DND-41 (cell line): ENCODE measurements at regions not wholly inside any gene's neighbourhood (a gene's known extent, or its start where the extent isn't known, plus 50 kb on each side); places are given as distances from the start of the nearest gene placed in this dataset.

Experiments
- ATAC-seq: fragments of 200-7000 bp; cut with Tn5 transposase; 3 replicates; pipeline ENCODE4 v1.9.1; 2021; ENCODE audit warnings: low read depth; ENCODE audit not compliant: insufficient read depth
- DNase-seq: peaks from one replicate; pipeline ENCODE4 v3.0.0-alpha.2; 2020
- H2AFZ ChIP-seq: 2 replicates; pipeline ENCODE4 v1.6.0; 2012; ENCODE audit warnings: low read depth, low read length
- H3K27ac ChIP-seq: 2 replicates; pipeline ENCODE4 v1.5.1; 2012; ENCODE audit warnings: low read length, inconsistent platforms
- H3K27me3 ChIP-seq: fragments of 200-600 bp; sonication (generic); 2 replicates; pipeline ENCODE4 v1.6.0; 2012; ENCODE audit warnings: low read length, mild to moderate bottlenecking, inconsistent platforms; ENCODE audit not compliant: insufficient read depth, poor library complexity
- H3K36me3 ChIP-seq: 2 replicates; pipeline ENCODE4 v1.5.1; 2012; ENCODE audit warnings: low read length, inconsistent platforms; ENCODE audit not compliant: insufficient read depth
- H3K4me1 ChIP-seq: 2 replicates; pipeline ENCODE4 v1.5.1; 2012; ENCODE audit warnings: mild to moderate bottlenecking, low read length; ENCODE audit not compliant: insufficient read depth
- H3K4me2 ChIP-seq: 2 replicates; pipeline ENCODE4 v1.6.0; 2012; ENCODE audit warnings: mild to moderate bottlenecking, moderate library complexity, low read length, inconsistent platforms; ENCODE audit not compliant: insufficient read depth
- H3K4me3 ChIP-seq, 2 experiments: fragments of 200-600 bp in 1 of 2; shearing (Covaris generic) in 1 of 2; 2 replicates each; pipeline ENCODE4 v1.5.1; 2012 to 2016; ENCODE audit warnings: inconsistent platforms in 2 of 2, low read length in 2 of 2, mild to moderate bottlenecking in 2 of 2, low read depth in 1 of 2, moderate library complexity in 1 of 2
- H3K79me2 ChIP-seq: 2 replicates; pipeline ENCODE4 v1.6.0; 2012; ENCODE audit warnings: low read length, inconsistent platforms; ENCODE audit not compliant: insufficient read depth
- H3K9ac ChIP-seq: 2 replicates; pipeline ENCODE4 v1.6.0; 2012; ENCODE audit warnings: low read depth, mild to moderate bottlenecking, inconsistent platforms, low read length, moderate library complexity
- H3K9me3 ChIP-seq: 2 replicates; pipeline ENCODE4 v1.5.1; 2012; ENCODE audit warnings: low read length, moderate library complexity, mild to moderate bottlenecking, inconsistent platforms; ENCODE audit not compliant: insufficient read depth, severe bottlenecking
- H4K20me1 ChIP-seq: 2 replicates; pipeline ENCODE4 v1.6.0; 2012; ENCODE audit warnings: low read length; ENCODE audit not compliant: insufficient read depth
- EZH2 ChIP-seq: IDR thresholded peaks from 3 replicates; pipeline ENCODE4 v1.6.1; 2012; ENCODE audit warnings: borderline replicate concordance, low read depth, mild to moderate bottlenecking, moderate library complexity, low read length, inconsistent platforms; ENCODE audit not compliant: severe bottlenecking
- TF ChIP-seq, protein P1 (sequence below): IDR thresholded peaks from 2 replicates; pipeline ENCODE4 v1.5.1; 2012; ENCODE audit warnings: borderline replicate concordance, low read length, moderate library complexity, mild to moderate bottlenecking; ENCODE audit not compliant: poor library complexity, severe bottlenecking; ENCODE audit errors: extremely low read depth

GRCh38 chr5:133867341-133867740 lies 101.1 kb downstream of the C5orf15 start:
- DNase-seq (no peak), ATAC-seq (no peak)
- Histone ChIP-seq H3K4me2 (no peak overlapping the region), H3K4me1 (no peaks in the 10 kb centered on the region), H3K9ac (no peak overlapping the region), H3K27me3 (peaks cover 19% of the 10 kb centered on the region), H3K9me3 (no peaks in the 10 kb centered on the region), H4K20me1 (0 out of 2 replicates have a peak, but pooled peaks cover 4% of the 10 kb centered on the region), H3K36me3 (no peaks in the 10 kb centered on the region), H3K27ac (no peak overlapping the region), H3K79me2 (no peaks in the 10 kb centered on the region), H3K4me3 (no peak overlapping the region), H2AFZ (no peak overlapping the region)
- TF ChIP-seq, protein P1, sequence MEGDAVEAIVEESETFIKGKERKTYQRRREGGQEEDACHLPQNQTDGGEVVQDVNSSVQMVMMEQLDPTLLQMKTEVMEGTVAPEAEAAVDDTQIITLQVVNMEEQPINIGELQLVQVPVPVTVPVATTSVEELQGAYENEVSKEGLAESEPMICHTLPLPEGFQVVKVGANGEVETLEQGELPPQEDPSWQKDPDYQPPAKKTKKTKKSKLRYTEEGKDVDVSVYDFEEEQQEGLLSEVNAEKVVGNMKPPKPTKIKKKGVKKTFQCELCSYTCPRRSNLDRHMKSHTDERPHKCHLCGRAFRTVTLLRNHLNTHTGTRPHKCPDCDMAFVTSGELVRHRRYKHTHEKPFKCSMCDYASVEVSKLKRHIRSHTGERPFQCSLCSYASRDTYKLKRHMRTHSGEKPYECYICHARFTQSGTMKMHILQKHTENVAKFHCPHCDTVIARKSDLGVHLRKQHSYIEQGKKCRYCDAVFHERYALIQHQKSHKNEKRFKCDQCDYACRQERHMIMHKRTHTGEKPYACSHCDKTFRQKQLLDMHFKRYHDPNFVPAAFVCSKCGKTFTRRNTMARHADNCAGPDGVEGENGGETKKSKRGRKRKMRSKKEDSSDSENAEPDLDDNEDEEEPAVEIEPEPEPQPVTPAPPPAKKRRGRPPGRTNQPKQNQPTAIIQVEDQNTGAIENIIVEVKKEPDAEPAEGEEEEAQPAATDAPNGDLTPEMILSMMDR = no peak
- TF ChIP-seq EZH2 = no peak

GRCh38 chr5:133866903-133867245 lies 101.6 kb downstream of the C5orf15 start:
- no peak overlapping the region for H3K27ac ChIP-seq
- H3K9ac ChIP-seq = no peak overlapping the region
- TF ChIP-seq EZH2 = no peak
- TF ChIP-seq, protein P1 = no peak
- ATAC-seq (no peak), DNase-seq (no peak)
- no peak overlapping the region for H2AFZ ChIP-seq
- H3K4me2 ChIP-seq = no peak overlapping the region
- H3K4me1 ChIP-seq = no peaks in the 10 kb centered on the region
- no peaks in the 10 kb centered on the region for H3K79me2 ChIP-seq
- H3K36me3 ChIP-seq = no peaks in the 10 kb centered on the region
- H3K27me3 ChIP-seq = peaks cover 19% of the 10 kb centered on the region
- H3K9me3 ChIP-seq = no peaks in the 10 kb centered on the region
- H3K4me3 ChIP-seq = no peak overlapping the region
- H4K20me1 ChIP-seq = 0 out of 2 replicates have a peak, but pooled peaks cover 4% of the 10 kb centered on the region

DNA sequence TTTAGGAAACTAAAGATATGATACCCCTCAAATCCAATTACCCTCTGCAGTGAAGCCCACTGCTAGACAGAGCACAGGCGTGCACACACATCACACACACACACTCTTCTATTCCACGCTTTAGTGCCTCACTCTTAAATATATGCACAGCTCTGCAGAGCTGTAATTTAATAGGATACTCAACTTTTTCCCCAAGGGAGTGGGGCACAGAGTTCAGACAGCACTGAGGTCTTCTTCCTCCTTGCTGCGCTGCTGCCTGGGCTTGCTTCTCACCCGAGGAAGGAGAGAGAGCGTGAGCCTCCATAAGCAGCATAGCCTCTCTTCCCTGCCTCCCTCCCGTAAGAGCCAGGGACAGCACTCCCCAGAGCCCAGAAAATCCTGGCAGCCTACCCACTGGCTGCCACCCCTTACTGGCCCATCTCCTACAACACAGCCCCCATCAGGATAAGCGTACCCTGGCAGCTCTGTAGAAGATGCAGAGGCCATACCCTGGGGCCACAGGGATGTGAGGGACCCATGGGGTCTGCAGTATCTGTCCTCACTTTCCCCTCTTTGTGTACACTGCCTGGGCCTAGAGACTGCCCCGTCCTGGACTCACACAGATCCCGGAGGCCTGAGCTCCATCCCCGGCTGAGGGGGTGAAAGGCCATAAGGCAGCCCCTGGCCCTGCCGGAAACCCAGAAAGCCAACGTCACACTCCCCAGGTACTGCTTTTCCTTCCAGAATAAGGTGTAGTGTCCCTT lies 102.1 kb downstream of the C5orf15 start:
- no peak overlapping the region for H3K4me2 ChIP-seq
- H3K9ac ChIP-seq = no peak overlapping the region
- H3K27ac ChIP-seq = no peak overlapping the region
- no peaks in the 10 kb centered on the region for H3K79me2 ChIP-seq
- H2AFZ ChIP-seq = no peak overlapping the region
- no peak for DNase-seq
- H3K4me1 ChIP-seq = no peaks in the 10 kb centered on the region
- H3K4me3 ChIP-seq = no peak overlapping the region
- no peak for TF ChIP-seq EZH2
- TF ChIP-seq, protein P1 = no peak
- H3K27me3 ChIP-seq = peaks cover 19% of the 10 kb centered on the region
- H4K20me1 ChIP-seq = 0 out of 2 replicates have a peak, but pooled peaks cover 4% of the 10 kb centered on the region
- no peak for ATAC-seq
- no peaks in the 10 kb centered on the region for H3K9me3 ChIP-seq
- no peaks in the 10 kb centered on the region for H3K36me3 ChIP-seq

- H3K4me3 ChIP-seq = no peak overlapping the region
- no peaks in the 10 kb centered on the region for H3K4me1 ChIP-seq
- peaks cover 18% of the 10 kb centered on the region for H3K27me3 ChIP-seq
- no peaks in the 10 kb centered on the region for H3K79me2 ChIP-seq
- ATAC-seq (no peak), DNase-seq (no peak)
- H3K4me2 ChIP-seq = no peak overlapping the region
- TF ChIP-seq, protein P1 = no peak
- TF ChIP-seq EZH2 = no peak
- H3K9ac ChIP-seq = no peak overlapping the region
- H3K27ac ChIP-seq = no peak overlapping the region
- H4K20me1 ChIP-seq = 0 out of 2 replicates have a peak, but pooled peaks cover 4% of the 10 kb centered on the region
- H2AFZ ChIP-seq = no peak overlapping the region
- H3K36me3 ChIP-seq = no peaks in the 10 kb centered on the region
- H3K9me3 ChIP-seq = no peaks in the 10 kb centered on the region
Measured at GRCh38 chr5:133865113-133865512, 103.3 kb downstream of the C5orf15 start.
